GM12872 (cell line): ENCODE measurements at regions not wholly inside any gene's neighbourhood (a gene's known extent, or its start where the extent isn't known, plus 50 kb on each side); places are given as distances from the start of the nearest gene placed in this dataset.

Source experiments
- TF ChIP-seq, protein P1 (sequence below): IDR thresholded peaks from 3 replicates; pipeline ENCODE4 v1.5.1; 2011; ENCODE audit warnings: low read depth, mild to moderate bottlenecking, low read length, moderate library complexity; ENCODE audit not compliant: insufficient read depth

DNA sequence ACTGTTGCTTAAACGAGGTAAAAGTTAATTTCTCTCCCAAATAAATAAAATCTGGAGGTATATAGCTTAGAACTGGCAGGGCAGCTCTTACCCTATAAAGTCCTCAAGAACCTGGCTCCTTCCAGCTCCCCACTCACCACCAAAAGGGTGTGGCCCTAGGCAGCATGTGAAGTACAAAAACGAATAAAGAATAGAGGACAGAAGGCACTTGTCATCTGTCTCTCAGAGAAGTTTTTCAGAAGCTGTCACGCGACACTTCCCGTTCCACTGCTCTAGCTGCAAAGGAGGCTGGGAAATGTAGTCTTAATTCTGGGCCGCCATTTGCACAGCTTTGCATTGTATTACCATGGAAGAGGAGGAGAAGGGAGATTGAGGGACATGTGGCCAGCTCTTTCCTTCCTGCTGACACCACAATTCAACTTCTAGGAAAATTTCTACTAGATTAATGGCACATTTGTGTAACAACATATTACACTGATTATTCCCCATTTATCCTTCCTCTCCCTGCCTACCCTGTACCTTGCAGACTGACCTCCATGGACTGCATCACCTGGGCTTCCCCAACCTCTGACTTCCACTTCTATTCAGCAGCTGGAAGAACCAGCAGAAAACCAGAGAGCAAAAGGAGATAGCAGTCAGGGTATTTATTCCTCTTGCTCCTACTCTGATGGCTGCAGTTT is 62.2 kb downstream of the CCDC71L start:
- TF ChIP-seq, protein P1, sequence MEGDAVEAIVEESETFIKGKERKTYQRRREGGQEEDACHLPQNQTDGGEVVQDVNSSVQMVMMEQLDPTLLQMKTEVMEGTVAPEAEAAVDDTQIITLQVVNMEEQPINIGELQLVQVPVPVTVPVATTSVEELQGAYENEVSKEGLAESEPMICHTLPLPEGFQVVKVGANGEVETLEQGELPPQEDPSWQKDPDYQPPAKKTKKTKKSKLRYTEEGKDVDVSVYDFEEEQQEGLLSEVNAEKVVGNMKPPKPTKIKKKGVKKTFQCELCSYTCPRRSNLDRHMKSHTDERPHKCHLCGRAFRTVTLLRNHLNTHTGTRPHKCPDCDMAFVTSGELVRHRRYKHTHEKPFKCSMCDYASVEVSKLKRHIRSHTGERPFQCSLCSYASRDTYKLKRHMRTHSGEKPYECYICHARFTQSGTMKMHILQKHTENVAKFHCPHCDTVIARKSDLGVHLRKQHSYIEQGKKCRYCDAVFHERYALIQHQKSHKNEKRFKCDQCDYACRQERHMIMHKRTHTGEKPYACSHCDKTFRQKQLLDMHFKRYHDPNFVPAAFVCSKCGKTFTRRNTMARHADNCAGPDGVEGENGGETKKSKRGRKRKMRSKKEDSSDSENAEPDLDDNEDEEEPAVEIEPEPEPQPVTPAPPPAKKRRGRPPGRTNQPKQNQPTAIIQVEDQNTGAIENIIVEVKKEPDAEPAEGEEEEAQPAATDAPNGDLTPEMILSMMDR = no peak

DNA sequence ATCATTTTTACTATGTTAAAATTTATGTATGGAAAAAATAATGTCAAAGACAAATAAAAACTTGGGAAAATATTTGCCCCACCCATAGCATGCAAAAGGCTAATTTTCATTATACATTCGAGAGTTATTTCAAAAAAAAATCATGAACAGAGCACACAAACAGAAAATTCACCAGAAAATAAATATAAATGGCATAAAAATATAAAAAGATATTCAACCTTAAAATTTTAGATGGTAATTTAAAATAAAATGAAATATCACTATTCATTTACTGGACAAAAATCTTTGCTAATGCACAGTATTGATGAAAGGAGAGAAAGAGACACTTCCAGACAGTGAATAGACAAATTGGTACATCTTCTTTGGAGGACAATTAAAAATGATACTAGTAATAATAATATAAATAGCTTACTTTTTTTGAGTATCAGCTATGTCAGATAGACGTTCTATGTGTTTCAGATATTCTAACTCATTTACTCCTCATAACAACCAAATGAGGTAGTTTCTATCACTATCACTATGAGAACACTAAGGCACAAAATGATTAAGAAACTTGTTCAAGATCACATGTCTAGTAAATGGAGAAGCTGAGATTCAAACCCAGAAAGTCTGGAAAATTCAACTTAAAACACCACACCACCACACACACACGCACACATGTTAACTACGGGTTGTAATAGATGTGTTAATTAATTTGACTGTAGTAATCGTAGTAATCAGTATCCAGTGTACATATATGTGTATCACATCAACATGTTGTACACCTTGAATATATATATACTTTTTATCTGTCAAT is 63.0 kb downstream of the CCDC71L start:
- TF ChIP-seq, protein P1 = no peak

DNA sequence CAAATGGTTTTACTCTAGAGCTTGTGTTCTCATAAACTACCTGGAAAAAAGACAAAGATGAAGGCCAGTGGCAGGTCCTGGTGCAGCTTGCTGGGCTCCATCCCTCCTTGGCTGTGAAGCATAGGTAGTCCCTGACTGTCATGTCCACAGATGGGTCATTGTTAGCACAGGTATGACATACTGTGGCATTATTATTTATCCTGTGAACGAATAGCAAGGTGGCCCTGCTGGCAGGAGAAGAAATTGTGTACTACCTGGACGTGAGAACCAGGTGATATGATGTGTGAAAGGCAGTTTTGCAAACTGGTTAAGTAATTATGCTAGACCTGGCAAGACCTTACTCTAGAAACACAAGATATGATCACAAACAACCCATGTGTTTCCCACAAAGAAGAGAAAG is 63.9 kb downstream of the CCDC71L start:
- TF ChIP-seq, protein P1 = no peak

DNA sequence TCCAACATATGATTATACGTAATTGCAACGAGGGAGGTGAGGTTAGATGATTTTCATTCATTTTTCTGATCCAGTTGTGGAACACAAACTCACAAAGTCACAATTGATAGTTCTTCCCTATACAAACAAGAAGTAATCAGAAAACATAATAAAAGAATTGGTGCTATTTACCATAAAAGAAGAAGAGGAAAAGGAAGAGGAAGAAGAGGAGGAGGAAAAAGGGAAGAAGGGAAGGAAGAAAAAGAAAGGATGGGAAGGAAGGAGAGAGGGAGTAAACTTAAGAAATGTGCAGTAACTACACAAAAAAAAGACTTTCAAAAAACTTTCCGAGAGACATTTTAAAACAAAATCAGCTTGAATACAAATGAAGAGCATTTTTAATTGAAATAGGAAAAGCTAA is 65.0 kb downstream of the CCDC71L start:
- TF ChIP-seq, protein P1 = no peak

DNA sequence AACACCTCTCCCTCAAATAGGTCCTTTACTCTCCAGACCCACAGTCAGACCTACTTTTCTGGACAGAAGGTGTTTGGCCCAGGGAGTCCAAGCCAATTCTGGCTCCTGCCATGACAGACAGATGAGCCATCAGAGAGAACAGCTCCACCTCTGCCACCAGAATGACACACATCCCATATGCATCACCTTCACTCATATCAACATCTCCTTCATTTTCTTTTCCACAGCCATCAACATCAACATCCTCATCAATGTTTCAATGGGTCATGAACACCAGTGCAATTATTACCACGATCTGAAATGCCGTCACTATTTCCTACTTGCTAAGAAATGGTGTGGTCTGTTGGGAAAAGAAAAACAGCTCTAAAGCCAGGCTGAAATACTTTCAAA is 67.9 kb downstream of the CCDC71L start:
- TF ChIP-seq, protein P1 = no peak

DNA sequence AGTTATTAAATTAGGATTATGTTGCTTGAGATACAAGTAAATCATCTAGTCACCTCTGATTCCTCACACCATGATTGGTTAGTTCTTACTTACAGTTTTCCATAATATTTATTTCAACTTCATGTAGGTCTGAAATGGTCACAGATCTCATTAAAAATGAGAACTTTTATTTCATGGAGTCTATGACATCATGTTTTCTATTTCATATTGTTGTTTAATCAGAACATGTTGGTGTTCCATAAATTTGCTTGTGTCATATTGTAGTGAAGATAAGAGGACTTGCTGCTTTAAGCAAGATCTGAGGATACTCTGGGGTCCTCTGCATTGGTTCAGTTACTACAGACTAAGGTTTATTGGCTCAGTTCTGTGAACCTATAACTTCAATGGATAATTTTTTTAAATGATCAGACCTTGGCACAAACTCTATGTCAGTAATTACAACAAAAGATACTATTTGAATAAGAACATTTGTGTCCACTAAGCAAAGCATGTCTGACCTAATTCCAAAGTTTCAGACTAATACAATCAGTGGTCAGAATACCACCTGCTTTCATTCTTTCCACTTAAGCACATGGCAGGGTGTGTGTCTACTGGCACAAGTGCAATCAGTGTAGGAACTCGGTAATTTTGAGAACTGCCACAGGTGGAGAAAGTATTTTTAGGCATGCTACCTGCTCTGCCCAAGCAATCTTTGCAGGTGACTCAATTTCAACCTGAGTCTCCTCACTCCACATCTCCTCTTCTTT is 68.5 kb downstream of the CCDC71L start:
- TF ChIP-seq, protein P1 = no peak

DNA sequence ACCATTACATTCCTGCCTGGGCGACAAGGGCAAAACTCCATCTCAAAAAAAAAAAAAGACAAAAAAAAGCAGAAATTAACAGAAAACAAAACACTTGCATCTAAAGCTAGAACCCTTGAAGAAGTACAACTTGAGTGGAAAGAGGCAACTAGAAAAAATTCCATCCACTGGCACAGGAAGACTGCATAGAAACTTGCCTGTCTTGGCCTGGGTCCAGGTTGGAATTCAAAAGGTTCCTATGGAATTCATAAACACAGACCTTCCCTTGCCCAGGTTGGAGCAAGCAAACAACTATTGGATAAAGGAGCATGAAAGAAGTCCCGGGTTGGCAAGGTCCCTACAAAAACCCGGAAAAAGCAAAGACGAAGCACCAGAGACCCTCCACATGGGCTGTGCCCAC is 69.8 kb downstream of the CCDC71L start:
- TF ChIP-seq, protein P1 = no peak
